ENCODE measurements at regions not wholly inside any gene's neighbourhood (a gene's known extent, or its start where the extent isn't known, plus 50 kb on each side); places are given as distances from the start of the nearest gene placed in this dataset.
A peak's percentile ranks its signal among the peaks of the same experiment; 100 is the strongest.

- BruUV-seq (replicated peaks), result no TSS peak
- H3K27ac Mint-ChIP-seq (ENCODE audit: low read depth, unreplicated experiment), result no peak overlapping the region
- no peaks in the 10 kb centered on the region for H3K4me1 Mint-ChIP-seq (ENCODE audit: insufficient read depth, unreplicated experiment)
- CTCF ChIA-PET, result interaction anchor here (1.2 to 2.0 kb wide), 2 partner anchors 10 to 1071 kb away, joined by 4 to 7 read pairs; no protein-coding TSS in a partner anchor
- intact Hi-C loops (cut with micrococcal nuclease), result no loop called here
- no peaks in the 10 kb centered on the region for H3K9me3 Mint-ChIP-seq (ENCODE audit: unreplicated experiment)
- no peak for TF ChIP-seq CTCF (IDR thresholded peaks at IDR 0.05; ENCODE audit: unreplicated experiment)
- H3K27me3 Mint-ChIP-seq (ENCODE audit: insufficient read depth, unreplicated experiment), result peaks cover 12% of the 10 kb centered on the region
- no peak for DNase-seq (ENCODE audit: unreplicated experiment)
- H3K36me3 Mint-ChIP-seq (ENCODE audit: insufficient read depth, unreplicated experiment), result no peaks in the 10 kb centered on the region
- H3K4me3 Mint-ChIP-seq (ENCODE audit: unreplicated experiment), result no peak overlapping the region
- POLR2A ChIA-PET, result no interaction called here
These were observed 598.8 kb downstream of the RNF144B start for GRCh38 chr6:18985996-18986395.

DNA sequence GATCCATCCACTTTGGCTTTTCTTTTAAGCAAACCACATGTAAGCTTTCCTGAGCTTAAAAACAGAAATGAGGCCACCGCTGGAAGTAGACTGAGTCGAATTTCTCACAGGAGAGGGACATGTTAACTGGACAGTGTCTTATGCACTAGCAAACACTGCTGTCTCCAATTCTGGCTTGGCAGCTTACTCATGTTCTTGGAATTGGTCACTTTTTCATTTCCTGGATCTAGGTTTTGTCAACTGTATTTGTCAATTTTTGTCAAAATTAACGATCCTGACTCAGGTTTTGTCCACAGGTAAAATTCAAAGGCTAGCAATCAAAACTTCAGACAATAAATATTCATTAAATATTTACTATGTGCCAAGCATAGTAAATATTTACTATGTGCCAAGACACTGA lies 601.5 kb downstream of the RNF144B start:
- H3K36me3 Mint-ChIP-seq (ENCODE audit: insufficient read depth, unreplicated experiment), result no peaks in the 10 kb centered on the region
- no peak for DNase-seq (ENCODE audit: unreplicated experiment)
- no peak overlapping the region for H3K4me3 Mint-ChIP-seq (ENCODE audit: unreplicated experiment)
- intact Hi-C loops (cut with micrococcal nuclease), result no loop called here
- POLR2A ChIA-PET, result no interaction called here
- no peaks in the 10 kb centered on the region for H3K4me1 Mint-ChIP-seq (ENCODE audit: insufficient read depth, unreplicated experiment)
- no peak overlapping the region for H3K27ac Mint-ChIP-seq (ENCODE audit: low read depth, unreplicated experiment)
- no TSS peak for BruUV-seq (replicated peaks)
- H3K9me3 Mint-ChIP-seq (ENCODE audit: unreplicated experiment), result no peaks in the 10 kb centered on the region
- CTCF ChIA-PET, result interaction anchor here (1.7 kb wide), 1 partner anchor 9 kb away, joined by 7 read pairs; no protein-coding TSS in a partner anchor
- TF ChIP-seq CTCF (IDR thresholded peaks at IDR 0.05; ENCODE audit: unreplicated experiment), result no peak
- H3K27me3 Mint-ChIP-seq (ENCODE audit: insufficient read depth, unreplicated experiment), result no peaks in the 10 kb centered on the region

DNA sequence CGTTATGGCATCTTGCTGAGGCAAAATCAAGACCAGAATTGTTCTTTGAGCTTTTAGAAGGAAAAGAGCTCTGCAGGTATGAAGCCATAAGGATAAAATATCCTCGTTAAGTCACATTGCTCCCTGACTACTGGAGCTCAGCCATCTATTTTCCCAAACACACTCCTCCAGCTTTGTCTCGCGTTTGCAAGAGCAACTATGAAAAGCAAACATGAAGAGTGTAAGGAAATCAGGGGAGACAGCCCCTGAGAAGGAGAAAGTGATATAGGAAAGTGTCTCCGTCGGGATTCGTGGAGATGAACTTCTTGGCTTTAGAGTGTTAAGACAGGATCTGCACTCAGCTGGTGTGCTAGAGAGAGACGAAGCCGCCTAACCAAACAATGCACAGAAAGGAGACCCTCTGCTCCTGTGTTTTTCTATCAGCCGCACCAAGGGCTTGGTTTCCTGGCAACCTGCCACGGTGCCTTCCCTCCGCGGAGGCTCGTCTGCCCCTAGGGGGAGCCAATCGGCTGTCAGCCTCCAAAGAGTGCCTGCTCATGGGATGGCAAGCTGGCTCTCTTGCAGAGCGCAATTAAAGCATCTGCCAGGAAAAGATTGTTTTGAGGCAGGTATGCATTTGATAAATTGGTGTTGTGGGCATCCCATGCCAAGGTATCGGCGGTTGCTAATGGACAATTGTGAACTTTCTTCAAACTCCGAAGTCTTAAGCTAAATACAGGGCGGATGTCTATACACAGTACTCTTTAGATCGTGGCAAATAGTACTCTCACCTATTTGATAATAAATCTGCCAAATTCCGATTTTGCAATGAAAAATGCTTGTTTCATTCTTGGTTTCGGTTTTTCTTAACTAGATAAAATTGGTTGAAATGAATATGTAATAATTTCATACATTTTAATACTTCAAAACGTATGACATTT lies 603.2 kb downstream of the RNF144B start:
- H3K27me3 Mint-ChIP-seq (ENCODE audit: insufficient read depth, unreplicated experiment), result peaks cover 12% of the 10 kb centered on the region
- BruUV-seq (replicated peaks), result no TSS peak
- H3K4me3 Mint-ChIP-seq (ENCODE audit: unreplicated experiment), result no peak overlapping the region
- TF ChIP-seq CTCF (IDR thresholded peaks at IDR 0.05; ENCODE audit: unreplicated experiment), result peak; percentile 25
- H3K36me3 Mint-ChIP-seq (ENCODE audit: insufficient read depth, unreplicated experiment), result no peaks in the 10 kb centered on the region
- CTCF ChIA-PET, result interaction anchor here (0.6 to 2.5 kb wide), 5 partner anchors 7 to 241 kb away, joined by 3 to 6 read pairs (median 3); no protein-coding TSS in a partner anchor
- intact Hi-C loops (cut with micrococcal nuclease), result no loop called here
- H3K9me3 Mint-ChIP-seq (ENCODE audit: unreplicated experiment), result no peaks in the 10 kb centered on the region
- H3K27ac Mint-ChIP-seq (ENCODE audit: low read depth, unreplicated experiment), result no peak overlapping the region
- DNase-seq (ENCODE audit: unreplicated experiment), result peak; percentile 76
- no peaks in the 10 kb centered on the region for H3K4me1 Mint-ChIP-seq (ENCODE audit: insufficient read depth, unreplicated experiment)
- POLR2A ChIA-PET, result no interaction called here

DNA sequence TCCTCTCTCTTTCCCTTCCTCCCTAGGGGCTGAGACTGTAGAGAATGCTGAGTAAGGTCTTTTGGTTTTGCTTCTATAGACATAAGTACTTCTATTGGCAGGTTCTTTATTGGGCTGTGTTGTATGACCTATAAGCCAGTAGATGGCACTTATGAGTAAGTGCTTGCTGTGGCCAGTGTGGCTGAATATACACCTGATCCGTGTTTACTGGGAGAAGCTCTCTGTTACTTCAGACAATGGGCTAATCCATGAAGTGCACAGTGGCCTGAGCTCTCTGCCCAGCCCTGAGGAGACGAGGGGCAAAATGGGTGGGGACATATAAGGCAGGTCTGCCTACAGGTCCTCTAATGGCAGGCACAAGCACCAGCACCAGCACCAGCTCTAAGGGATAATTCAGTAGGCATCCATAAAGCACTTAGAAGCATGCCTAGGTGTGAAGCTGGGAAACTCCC lies 610.3 kb downstream of the RNF144B start:
- no TSS peak for BruUV-seq (replicated peaks)
- Mint-ChIP-seq H3K27me3 (ENCODE audit: insufficient read depth, unreplicated experiment) (peaks cover 61% of the 10 kb centered on the region), H3K27ac (ENCODE audit: low read depth, unreplicated experiment) (no peak overlapping the region), H3K4me1 (ENCODE audit: insufficient read depth, unreplicated experiment) (no peaks in the 10 kb centered on the region), H3K36me3 (ENCODE audit: insufficient read depth, unreplicated experiment) (no peaks in the 10 kb centered on the region), H3K4me3 (ENCODE audit: unreplicated experiment) (no peak overlapping the region), H3K9me3 (ENCODE audit: unreplicated experiment) (no peaks in the 10 kb centered on the region)
- DNase-seq (ENCODE audit: unreplicated experiment), result peak; percentile 64
- intact Hi-C loops (cut with micrococcal nuclease), result loop anchor here (1.0 to 5.0 kb wide), 3 partner anchors 400 to 1059 kb away; no protein-coding TSS in a partner anchor
- POLR2A ChIA-PET, result no interaction called here
- peak; percentile 74 for TF ChIP-seq CTCF (IDR thresholded peaks at IDR 0.05; ENCODE audit: unreplicated experiment)
- CTCF ChIA-PET, result interaction anchor here (0.6 to 1.9 kb wide), 25 partner anchors 8 to 1062 kb away, joined by 3 to 12 read pairs (median 4); no protein-coding TSS in a partner anchor

Data from MCF 10A (cell line).